M059J (cell line): ENCODE measurements at regions not wholly inside any gene's neighbourhood (a gene's known extent, or its start where the extent isn't known, plus 50 kb on each side); places are given as distances from the start of the nearest gene placed in this dataset.

ENCODE experiments used
- DNase-seq: peaks from one replicate; pipeline ENCODE4 v3.0.0-alpha.2; 2012; ENCODE audit warnings: low read depth

DNA sequence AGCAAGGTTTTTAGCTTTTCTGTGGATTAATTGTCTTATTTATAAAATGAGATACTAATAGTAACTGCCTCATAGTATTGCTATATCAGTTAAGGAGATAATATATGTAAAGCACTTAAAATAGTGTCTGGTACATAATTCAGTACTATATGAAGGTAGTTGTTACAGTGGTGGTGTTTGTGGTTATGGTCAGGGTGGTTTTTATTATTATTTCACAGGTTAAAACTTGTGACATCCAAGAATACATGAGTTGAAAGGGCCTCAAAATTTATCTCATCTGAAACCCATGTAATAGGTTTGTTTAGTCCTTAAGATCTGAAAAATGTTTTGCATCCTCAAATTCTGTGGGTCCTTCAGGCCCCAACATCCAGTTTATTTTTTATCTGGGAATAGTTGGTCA is 369.5 kb upstream of the LRATD1 start:
- DNase-seq, result no peak

DNA sequence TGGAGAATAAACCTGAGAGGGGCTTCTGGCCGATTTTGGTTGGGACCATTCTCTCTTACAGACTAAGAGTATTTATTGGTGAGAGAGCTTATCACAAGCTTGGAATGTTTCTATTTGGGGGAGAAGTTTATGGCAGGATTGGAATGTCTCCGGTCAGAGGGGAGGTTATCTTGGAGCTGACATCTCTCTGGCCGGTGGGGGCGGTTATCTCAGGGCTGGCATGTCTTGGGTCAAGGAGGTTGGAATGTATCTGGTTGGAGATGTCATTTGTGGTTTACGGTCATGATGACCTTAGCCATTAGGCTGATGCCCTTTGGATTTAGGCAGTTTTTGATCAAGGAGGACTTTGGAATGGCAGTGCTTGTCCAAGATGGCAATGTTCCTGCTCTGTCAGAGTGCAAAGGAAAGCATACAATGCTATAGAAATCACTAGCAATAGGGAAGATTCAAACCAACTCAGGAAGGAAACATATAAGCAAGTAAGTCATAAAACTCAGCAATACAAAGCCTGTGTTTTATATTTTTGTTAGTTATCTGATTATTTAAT is 362.4 kb upstream of the LRATD1 start:
- DNase-seq, result no peak

DNA sequence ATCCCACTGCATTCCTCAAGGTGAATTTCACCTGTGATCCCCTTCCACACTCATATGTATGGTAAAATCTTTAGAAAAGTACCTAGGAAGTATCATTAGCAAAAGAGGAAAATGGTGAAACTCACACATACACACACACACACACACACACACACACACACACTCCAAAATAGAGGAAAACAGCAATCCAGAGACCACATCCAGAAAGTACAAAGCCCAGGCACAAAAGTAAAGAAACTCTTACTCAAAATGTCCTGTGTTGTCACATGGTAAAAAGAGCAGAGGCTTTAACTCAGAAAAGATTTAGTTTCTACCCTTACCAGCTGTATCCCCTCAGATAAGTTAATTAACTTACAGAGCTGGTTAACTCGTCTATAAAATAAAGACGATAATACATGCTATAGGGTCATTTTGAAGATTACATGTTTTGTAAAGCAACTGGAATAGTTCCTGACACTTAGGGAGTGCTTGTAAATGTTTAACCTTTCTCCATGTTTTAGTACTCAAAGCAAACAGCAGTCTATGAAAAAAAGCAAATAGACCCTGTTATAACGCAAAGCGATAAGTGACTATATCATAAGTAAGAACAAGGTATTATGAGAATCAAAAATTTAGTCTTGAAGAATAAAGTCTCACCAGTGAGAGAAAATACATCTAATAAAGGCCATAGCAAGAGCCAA is 360.0 kb upstream of the LRATD1 start:
- DNase-seq, result no peak

DNA sequence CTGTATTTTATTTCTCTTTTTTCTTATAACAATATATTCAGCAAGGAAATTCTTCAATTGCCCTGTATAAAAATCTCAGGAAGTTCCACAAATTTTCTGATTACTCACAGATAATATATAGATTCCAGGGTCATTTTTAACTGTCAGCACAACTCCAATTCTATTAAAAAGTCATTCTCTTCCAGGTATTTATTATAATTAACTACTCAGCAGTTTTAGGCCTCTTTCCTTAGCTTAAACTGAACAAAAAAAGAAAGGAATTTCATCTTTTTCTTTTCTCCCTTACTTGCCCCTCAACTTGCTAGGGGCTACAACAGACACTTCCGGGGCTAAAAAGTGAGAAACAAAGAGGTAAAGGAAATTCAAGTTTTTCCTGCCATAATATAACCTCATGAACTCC is 358.9 kb upstream of the LRATD1 start:
- no peak for DNase-seq

DNA sequence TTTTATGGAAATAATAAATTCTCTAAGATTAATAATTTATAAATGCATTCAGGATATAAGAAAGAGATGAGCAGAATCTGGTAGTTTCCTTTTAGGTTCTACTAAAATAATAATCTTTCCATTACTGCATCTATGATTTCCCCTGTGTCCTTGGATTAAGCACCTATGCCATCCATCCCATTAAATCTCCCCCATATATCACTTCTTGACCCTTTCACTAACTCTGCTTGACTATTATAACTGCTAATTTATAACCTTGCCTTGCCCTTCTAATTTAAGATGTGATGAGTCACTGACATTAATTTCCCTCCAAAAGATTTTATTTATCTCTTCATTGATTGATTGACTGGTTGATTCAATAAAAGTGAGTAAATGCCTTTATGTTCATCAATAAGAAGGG is 348.3 kb upstream of the LRATD1 start:
- no peak for DNase-seq

DNA sequence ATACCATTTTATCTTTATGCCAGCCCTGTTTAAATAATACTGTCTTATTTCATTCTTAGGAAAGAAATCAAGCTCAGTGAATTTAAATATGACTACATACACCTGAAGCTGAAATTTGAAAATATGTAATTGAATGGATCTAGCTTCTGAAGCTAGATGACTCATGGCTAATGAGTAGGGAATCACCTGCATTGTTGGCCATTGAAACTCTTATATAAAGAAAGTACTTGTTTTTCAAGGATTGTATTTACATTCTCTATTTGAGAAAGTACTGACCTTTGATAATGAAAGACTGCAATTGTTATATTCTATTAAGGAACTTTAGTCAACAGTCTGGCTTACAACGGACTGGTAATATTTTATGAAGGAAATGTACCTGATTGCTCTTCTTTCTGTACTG is 346.7 kb upstream of the LRATD1 start:
- DNase-seq, result no peak

DNA sequence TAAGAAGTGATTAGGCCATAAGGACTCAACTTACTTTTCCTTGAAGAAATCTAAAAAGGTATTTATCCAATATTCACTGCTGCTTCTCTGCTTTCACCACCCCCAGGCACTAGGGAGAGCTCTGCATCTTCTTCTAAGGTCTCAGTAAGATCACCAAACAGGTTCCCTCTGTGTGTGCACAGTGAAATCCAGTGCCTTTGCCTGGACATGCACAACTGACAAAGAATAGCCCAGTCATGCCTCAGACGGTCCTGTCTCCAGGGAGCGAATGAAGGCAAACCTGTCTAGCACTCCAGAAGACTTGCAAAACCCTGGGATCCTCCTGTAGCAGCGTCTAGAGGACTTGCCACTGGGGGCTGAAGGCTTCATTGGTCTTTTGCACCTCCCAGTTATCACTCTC is 344.5 kb upstream of the LRATD1 start:
- DNase-seq, result no peak

DNA sequence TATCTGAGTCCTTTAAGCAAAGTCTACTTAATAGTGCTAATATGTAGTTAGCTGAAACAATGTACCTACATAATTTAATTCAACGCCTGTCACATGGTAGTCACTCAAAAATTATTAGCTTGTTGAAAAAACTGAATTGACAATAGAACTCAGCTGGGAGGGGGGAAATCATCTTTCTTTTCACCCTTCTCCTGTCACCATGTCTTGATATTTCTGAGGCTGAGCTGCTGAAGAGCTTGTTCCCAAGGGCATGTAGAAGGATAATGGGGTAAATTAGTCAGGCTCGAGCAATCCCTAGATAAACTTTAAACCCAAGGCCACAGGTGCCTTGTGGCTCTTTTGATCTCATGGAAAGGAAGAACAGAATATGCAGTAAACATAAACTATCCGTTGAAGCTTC is 339.6 kb upstream of the LRATD1 start:
- DNase-seq, result no peak

DNA sequence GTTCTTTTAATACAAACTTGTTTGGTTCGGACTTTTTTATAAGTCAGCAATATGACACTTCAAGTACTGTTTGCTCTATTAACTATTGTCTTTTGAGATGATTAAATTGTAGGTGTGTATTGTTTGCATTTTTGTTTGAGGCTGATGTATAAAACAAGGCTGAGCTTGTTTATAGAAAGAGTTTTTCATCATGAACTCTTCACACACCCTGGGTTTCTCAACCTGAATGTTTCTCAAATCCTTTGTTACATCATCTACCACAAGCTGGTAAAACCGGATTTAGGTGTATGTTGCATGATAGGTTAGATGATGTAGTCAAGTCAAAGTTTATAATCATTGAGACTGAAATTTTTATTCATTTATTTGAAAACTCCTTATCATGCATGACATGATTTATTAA is 335.2 kb upstream of the LRATD1 start:
- no peak for DNase-seq

DNA sequence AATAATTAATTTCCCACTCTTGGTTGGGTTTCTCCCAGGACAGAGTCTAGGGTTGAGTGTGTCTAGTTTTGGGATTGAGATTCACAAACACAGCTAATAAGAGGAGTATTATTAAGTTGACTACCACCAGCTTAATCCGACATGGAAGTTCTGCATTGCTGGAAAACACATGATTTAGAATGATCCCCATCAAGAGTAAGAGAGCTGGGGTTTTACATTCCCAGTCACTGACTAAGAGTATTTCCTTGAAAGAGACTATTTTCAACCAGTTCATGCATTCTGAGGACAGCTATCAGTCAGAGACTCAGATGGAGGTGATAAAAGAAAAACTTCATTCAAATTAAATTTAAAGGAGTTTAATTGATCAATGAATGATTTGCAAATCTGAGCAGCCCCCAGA is 334.6 kb upstream of the LRATD1 start:
- no peak for DNase-seq

DNA sequence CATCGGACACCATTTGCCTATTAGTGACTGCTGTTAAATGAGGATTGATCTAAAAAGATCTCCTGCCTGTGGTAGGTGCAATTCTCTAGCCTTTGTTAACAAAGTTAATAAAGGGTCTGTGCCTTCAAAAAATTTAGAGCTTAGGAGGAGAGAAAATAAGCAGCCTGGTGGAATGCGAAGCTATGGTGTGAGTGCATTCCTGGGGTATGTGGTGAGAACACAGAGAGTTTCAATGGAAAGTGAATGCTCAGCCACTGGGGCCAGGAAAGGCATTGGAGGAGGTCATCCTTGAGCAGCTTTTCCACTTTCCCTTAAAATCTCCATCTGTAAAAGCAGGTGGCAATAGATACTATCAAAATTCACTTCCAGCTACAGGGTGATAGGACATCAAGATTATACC is 331.2 kb upstream of the LRATD1 start:
- DNase-seq, result no peak

DNA sequence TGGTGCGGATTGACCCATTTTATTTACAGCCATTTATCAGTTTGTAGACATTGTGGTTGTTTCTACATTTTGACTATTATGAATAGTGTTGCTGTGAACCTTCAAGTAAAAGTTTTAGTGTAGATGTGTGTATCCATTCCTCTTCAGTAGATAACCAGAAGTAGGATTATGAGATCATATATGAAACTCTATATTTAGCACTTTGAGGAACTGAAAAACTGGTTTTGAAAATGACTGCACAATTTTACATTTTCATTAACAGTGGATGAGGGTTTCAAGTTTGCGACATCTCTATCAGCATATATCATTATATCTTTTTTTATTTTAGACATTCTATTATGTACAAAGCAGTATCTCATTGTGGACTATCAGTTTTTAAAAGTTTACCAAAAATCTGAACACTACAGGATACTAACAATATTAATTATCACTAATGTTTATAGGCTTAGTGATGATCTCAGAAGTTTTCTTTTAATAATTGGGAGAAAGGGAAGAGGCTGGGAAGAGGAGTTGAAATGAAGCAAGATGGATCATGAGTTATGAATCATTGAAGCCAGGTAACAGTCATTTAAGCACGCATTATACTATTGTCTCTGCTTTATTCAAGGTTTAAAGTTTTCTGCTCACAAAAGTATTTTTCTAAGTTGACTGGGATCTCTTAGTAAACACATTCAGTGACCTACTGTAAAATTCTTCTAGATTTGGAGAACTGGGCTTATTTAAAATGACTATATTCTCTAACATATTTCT is 329.0 kb upstream of the LRATD1 start:
- DNase-seq, result no peak

DNA sequence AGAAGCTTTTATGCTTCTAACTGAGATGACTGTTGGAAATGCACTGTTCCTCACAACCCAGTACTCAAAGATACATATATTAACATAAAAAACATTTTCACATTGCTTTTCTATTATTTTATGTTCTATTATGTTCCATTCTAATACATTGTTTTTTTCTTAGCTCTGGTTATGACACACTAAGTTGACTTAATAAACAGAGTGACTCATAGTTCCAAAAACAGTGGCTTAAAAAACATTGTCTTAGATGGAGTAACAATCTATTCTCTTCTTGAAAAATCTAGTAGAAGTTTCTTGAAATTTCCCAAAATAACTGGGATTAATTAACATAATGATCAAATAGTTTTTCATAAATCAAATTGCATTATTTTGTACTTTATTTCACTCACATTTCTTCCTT is 328.2 kb upstream of the LRATD1 start:
- no peak for DNase-seq

DNA sequence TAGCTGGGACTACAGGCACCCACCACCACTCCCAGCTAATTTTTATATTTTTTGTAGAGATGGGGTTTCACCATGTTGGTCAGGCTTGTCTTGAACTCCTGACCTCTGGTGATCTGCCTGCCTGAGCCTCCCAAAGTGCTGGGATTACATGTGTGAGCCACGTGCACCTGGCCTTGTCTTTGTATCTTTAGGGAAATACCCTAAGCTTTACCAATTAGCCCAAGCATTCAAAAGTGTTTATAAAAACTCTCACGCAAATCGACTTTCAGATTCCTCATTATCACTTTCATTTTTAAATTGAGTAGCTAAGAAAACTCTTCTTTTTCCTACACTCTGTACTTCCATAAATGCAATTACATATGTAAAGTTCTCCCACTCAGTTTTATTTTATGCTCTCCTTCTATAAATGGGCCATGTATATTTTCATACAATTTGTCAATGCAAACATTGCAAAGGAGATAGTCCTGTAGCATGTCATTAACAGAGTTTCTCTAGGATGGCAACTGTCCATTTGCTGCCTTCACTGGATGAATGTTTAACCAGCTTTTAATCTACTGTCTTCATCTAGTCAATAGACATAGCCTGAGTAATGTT is 326.2 kb upstream of the LRATD1 start:
- no peak for DNase-seq

DNA sequence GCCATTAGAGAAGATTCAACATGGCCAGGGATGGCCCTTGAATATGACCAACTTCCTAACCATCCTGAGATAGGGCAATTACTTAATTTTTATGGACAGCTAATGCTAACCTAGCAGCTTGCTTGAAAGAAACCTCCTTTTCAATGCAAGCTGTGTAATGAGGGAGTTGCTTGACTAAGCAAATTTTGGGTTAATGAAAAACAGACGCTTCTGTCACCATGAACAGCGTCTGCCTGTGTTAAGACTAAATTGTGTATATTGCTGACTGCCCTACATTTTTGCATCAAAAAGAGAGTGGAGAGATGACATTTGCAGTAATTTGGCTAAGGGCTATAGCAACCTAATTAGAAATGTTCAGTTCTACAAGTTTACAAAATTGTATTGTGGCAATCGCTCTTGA is 319.2 kb upstream of the LRATD1 start:
- no peak for DNase-seq

DNA sequence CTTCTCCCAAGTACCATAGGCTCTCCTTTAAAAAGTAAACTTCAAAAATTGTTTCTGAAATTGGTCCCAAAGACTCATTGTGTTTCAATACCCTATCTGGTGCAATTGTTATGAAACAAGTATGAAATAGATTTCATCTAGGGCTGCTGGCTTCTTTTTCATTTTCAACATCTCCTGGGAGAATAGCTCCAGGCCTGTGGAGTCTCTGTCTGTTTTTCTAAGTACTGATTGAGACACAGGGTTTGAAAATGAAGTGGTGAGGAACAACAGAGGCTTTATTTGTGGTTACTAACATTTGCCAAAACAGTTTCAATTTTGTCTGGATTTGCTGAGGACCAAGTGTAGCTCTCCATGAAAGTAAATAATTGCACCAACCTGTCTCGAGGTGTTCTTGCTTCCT is 315.9 kb upstream of the LRATD1 start:
- no peak for DNase-seq

DNA sequence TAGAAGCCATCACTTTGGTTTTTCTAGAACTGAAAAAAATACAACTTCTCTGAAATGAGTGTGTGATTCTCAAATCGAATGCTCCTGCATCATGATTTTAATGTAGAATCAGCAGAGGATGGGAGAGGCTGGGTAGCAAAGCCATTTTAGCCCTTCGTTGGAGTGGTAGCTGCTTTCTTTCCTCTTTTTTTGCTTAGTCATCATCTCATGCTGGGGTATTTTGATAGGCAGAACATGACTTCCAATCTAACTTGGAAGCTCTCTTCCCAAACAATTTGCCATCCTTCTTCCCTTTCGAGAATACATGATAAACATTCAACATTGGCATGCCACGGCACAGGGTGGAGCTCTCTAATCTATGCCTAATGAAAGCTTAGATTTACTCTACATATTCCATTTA is 311.2 kb upstream of the LRATD1 start:
- DNase-seq, result no peak

DNA sequence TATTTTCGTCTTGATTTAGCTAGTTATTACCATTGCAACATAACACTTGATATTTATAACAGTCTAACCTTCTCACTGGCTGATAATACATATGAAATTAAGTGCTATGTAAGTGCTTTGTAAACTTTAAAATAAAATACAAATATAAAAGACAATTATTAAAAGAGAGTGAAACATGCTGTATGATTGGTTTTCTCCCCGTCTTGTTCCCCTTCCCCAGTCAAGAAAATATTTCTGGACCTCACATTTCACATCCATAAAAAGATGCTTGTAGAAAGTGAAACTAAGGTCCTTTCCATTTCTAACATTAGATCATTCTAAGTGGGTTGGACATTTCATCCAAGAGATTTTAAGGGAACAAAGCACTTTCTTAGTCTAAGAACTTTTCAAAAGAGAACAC is 310.2 kb upstream of the LRATD1 start:
- DNase-seq, result no peak

DNA sequence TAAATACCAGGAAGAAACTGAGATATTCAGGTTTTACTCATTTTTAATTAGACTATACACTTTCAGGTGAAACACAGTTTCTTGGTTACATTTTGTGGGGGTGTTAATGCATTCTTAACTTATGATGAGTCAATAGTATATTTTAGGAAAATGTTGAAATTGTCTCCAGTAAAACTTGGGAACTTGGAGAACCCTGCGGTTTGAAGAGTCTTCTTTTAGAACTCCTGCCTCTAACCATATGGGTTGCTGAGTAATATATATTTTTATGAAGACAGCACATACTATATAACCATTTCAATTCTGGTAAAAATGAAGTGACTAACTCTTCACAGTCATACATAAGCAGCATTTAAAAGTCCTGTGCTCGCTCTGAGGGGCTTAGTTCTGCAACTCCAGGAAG is 308.2 kb upstream of the LRATD1 start:
- no peak for DNase-seq

DNA sequence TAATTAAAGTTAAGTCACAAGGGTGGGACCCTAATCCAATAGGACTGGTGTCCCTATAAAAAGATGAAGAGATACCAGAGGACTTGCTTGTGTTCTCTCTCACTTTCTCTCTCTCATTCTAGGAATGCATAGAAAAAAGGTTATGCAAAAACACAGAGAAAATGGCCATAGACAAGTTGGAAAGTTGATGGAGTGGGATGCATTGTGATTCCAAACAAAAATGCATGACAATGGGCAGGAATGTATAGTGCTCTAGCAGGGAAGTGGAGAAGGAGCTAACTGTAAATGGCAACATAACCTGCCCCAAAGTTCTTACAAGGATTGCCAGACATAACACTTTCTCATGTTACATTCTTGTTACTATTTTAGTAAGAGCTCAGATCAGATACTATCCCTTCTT is 301.6 kb upstream of the LRATD1 start:
- no peak for DNase-seq

DNA sequence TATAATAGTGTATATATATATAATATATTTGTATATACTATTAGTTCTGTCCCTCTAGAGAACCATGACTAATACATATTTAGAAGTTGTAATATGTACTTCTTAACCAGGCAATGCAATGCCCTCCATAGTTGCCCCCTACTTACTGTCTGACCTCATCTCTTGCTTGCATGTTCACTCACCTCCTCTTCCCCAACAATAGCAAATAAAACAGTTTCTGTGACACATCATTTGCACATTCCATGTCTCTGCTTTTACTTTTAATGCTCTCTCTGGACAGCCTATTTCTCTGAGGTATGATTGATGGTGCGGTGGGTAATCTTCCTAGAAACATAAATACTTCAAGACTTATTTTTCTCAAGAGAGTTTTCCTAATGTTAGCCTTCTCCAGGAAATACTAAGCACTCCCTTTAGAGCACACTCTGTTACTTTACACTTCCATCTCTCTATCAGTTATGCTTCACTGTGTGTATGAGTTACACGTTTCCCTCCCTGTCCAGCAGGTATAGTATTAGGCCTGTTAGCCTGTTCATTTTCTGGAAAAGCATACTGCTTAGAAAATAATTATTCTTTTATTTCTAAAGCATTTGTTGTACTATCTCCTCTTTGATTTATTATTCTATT is 295.6 kb upstream of the LRATD1 start:
- DNase-seq, result no peak

DNA sequence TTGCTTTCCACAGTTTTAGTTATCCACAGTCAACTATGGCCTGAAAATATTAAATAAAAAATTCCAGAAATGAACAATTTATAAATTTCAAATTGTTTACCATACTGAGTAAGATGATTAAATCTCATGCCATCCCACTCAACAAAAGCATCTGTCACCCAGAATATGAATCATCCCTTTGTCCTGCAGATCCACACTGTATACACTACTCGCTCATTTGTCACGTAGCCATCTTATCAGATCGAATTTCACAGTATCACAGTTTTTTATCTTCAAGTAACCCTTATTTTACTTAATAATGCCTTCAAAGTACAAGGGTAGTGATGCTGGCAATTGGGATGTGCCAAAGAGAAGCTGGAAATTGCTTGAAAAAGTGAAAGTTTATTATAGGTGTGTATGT is 291.8 kb upstream of the LRATD1 start:
- peak; percentile 0 for DNase-seq

DNA sequence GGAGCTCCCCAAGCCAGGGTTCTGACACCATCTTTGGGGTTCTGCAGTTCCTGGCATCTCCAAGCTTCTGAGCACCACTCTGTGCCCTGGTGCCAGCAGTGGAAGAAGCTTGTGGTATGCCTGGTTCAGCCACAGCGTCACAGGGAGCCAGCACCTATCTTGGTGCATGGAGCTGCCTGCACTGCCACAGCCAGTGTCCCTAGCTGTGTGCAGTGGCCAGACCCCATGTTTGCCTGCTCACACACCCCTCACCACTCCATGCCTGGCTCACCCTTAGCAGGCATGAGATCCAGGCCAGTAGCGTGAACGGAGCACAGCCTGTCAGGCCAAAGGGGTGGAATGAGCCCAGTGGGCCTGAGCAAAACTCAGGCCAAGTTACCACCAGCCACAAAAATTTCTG is 290.2 kb upstream of the LRATD1 start:
- DNase-seq, result no peak
